ENCODE measurements at regions not wholly inside any gene's neighbourhood (a gene's known extent, or its start where the extent isn't known, plus 50 kb on each side); places are given as distances from the start of the nearest gene placed in this dataset.

DNA sequence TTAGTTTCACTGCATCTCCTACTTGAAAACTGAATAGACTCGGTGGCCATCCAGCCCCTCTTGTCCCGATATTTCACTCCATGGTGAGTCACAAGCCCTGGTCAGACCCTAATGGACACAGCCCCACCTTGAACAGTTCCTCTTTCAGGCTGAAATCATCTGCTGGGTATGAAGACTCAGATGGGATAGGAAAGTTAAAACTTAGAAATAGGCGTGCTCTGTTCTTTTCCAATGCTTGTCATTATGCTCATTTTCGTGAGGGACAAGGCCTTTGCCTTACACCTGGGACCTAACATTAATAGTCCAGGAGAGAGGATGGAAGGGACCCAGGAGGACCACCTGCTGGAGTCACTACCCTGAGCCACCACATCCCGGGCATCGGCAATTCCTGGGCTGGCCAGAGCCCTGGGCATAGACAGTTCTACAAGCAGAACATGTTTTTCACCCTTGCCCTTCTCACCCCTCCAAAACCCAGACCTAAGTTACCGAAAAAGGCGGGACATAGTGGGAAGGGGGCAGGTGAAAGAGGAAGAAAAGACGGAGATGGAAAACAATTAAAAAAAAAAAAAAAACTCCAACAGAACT, 278.3 kb downstream of the SOX9 start:
- no peaks in the 10 kb centered on the region for H3K9me3 ChIP-seq (replicated peaks)
- H3K4me1 ChIP-seq (replicated peaks) = peaks cover 45% of the 10 kb centered on the region
- no peak overlapping the region for H3K4me3 ChIP-seq
- H3K27me3 ChIP-seq (replicated peaks) = no peaks in the 10 kb centered on the region
- H3K36me3 ChIP-seq = no peaks in the 10 kb centered on the region
- DNase-seq (ENCODE audit: low read depth in 1 of 2, low spot score in 2 of 2) = no peak
- no peak overlapping the region for H3K27ac ChIP-seq

DNA sequence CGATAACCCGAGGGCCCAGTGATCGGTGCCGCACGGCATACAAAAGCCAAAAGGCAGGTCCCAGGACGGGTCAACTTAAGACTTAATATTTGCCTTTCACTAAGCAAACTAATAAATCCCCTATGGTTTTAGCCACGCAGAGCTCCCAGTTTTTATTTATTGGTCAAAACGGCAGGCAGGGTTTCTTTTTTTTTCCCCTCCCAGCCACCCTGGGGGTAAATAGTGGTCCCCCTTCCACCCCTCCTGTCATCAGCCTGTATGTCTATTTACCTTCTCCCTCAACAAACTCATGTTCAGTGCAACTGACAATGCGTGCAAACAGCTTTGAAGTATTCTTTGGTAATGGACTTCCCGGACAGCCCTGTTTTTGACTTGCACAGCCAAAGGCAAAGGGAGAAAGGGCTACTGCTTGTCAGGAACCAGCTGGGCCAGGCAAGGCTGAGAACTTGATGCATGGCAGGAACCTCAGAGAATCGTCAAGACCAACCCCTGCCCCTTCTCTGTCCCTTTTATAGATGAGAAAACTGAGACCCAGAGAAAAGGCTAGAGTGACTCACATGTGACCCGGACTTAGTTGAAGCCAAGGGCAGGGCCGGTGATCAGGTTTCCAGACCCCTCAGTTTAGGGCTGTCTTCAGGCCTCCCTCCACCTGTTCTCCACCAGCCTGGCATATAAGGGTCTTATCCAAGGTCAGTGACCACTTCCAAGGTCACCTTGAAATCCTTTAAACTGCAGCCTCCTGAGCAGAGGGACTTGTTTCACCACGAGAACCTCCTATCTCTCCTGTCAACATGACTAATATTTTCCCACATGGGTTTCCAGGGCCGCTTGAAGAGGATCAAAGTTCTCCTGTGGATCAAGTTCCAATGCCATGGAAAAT, 279.0 kb downstream of the SOX9 start:
- Histone ChIP-seq H3K9me3 (replicated peaks) (no peaks in the 10 kb centered on the region), H3K27ac (no peak overlapping the region), H3K4me3 (no peak overlapping the region), H3K36me3 (no peaks in the 10 kb centered on the region), H3K4me1 (replicated peaks) (peaks cover 41% of the 10 kb centered on the region), H3K27me3 (replicated peaks) (no peaks in the 10 kb centered on the region)
- DNase-seq (ENCODE audit: low read depth in 1 of 2, low spot score in 2 of 2) = no peak

DNA sequence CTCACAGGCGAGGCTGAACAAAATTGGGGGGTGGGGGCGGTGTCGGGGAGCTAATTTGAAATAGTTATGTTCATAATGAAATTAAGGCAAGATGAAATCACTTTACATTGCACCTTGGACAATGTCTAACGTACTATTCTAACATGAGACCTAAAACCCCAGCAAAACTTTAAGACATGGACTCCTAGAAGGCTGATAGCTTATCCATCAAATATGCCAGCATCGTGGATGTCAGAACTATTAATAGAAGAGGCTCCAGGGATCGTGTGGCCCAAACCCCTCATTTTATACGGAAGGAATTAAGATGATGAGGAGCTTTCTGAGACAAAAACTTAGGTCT, 279.6 kb downstream of the SOX9 start:
- H3K4me3 ChIP-seq = no peak overlapping the region
- no peaks in the 10 kb centered on the region for H3K27me3 ChIP-seq (replicated peaks)
- no peak for DNase-seq (ENCODE audit: low read depth in 1 of 2, low spot score in 2 of 2)
- H3K9me3 ChIP-seq (replicated peaks) = no peaks in the 10 kb centered on the region
- H3K27ac ChIP-seq = no peak overlapping the region
- H3K36me3 ChIP-seq = no peaks in the 10 kb centered on the region
- peaks cover 41% of the 10 kb centered on the region for H3K4me1 ChIP-seq (replicated peaks)

DNA sequence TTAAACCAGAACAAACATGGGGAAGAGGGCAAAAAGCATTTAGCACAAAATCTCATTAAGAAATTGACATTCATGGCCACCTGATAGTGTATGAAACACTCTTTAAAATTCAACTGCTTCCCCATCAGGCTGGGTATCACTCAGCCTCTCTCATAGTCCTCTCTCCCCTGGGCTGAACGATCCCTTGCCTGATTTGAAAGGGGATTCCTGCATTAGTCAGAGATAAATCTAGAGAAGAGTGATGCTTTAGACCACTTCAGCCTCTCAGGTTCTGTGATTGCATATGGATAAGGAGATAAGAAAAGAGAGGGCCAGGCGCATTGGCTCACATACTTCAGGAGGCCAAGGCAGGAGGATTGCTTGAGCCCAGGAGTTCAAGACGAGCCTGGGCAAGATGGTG, 280.0 kb downstream of the SOX9 start:
- peaks cover 38% of the 10 kb centered on the region for H3K4me1 ChIP-seq (replicated peaks)
- H3K4me3 ChIP-seq = no peak overlapping the region
- H3K36me3 ChIP-seq = no peaks in the 10 kb centered on the region
- H3K27me3 ChIP-seq (replicated peaks) = no peaks in the 10 kb centered on the region
- DNase-seq (ENCODE audit: low read depth in 1 of 2, low spot score in 2 of 2) = no peak
- no peaks in the 10 kb centered on the region for H3K9me3 ChIP-seq (replicated peaks)
- H3K27ac ChIP-seq = no peak overlapping the region

DNA sequence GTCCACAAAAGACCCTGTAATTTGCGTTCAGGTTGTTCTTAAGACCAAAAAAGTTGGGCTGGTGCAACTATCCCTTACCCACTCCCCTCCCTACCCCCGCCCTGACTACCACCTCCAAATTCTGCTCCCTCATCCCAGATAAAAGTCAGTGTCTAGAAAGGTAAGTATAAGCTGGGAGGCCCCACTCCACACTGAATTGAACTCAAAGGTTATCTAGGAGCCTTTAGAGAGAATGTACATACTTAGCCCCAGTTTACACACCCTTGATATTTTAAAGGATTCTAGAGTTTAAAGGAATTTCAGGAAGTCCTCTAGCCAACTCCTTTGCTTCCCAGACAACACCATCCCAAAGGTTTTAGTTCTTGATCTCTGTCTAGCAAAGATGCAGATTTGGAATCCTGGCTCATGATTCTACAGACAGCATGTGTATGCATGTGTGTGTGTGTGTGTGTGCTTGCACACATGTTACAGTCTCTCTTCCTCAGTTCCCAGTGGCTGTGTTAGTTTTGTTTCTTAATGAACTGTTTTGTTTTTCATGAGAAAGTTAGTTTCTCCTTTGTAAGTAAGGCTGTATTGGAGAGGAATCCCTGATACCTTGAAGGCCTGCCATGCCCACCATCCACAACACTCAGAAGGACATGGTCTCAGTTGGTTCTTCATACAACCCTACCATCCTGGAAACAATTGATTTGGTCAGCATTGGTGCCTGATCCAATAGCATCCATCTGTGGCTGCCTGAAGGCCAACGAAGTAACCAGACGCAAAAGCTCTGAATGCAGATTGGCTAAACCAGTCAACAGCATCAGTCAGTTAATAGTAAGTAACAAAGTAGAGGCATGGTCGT, 281.3 kb downstream of the SOX9 start:
- Histone ChIP-seq H3K27ac (no peak overlapping the region), H3K36me3 (no peaks in the 10 kb centered on the region), H3K9me3 (replicated peaks) (no peaks in the 10 kb centered on the region), H3K4me1 (replicated peaks) (peaks cover 39% of the 10 kb centered on the region), H3K27me3 (replicated peaks) (no peaks in the 10 kb centered on the region), H3K4me3 (no peak overlapping the region)
- DNase-seq (ENCODE audit: low read depth in 1 of 2, low spot score in 2 of 2) = no peak

DNA sequence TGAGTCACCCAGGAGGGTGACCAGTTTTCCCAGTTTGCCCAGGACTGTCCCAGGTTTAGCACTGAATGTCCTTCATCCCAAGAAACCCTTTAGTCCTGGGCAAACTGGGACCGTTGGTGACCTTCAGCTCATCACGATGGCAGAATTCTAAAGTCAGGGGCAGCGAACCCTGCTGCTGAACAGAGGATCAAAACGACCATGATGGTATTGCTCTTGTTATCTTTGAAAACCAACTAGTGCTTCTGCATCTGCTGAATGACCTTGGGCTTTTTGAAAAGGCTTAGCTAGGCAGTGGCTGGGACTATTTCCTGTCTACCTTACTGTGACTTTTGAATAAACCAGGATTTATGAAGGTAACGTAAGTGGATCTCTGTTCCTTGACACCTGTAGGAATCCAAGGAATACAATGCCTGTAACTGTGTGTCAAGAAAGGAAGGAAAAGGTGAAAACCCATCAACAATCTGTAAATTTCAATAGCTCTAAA, 281.9 kb downstream of the SOX9 start:
- no peaks in the 10 kb centered on the region for H3K9me3 ChIP-seq (replicated peaks)
- DNase-seq (ENCODE audit: low read depth in 1 of 2, low spot score in 2 of 2) = no peak
- no peaks in the 10 kb centered on the region for H3K27me3 ChIP-seq (replicated peaks)
- no peaks in the 10 kb centered on the region for H3K36me3 ChIP-seq
- H3K4me3 ChIP-seq = no peak overlapping the region
- H3K4me1 ChIP-seq (replicated peaks) = peaks cover 39% of the 10 kb centered on the region
- H3K27ac ChIP-seq = no peak overlapping the region

DNA sequence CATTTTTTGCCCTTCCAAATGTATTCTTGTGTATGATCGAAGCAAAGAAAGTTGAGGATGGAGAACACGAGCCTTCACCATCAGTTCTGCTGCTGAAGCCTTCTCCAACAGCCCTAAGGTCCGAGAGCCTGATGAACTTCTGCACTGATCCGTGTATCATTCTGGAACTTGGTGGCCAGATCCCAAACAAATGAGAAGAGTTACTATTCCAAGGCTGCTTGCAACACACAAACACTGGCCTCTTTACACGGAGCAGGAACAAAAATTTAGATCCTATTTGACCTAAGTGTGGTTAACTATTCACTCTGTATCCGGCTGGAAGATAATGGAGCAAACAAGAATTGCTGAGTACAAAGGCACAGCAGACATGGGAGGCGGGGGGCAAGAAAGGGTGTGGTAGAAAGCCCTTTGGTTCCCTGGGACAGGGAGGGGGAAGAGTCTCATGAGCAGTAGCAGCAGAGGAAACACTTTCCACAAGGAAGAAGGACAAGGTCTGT, 282.9 kb downstream of the SOX9 start:
- H3K9me3 ChIP-seq (replicated peaks) = no peaks in the 10 kb centered on the region
- no peak overlapping the region for H3K4me3 ChIP-seq
- no peak for DNase-seq (ENCODE audit: low read depth in 1 of 2, low spot score in 2 of 2)
- H3K27me3 ChIP-seq (replicated peaks) = no peaks in the 10 kb centered on the region
- no peak overlapping the region for H3K27ac ChIP-seq
- no peaks in the 10 kb centered on the region for H3K36me3 ChIP-seq
- peaks cover 35% of the 10 kb centered on the region for H3K4me1 ChIP-seq (replicated peaks)

DNA sequence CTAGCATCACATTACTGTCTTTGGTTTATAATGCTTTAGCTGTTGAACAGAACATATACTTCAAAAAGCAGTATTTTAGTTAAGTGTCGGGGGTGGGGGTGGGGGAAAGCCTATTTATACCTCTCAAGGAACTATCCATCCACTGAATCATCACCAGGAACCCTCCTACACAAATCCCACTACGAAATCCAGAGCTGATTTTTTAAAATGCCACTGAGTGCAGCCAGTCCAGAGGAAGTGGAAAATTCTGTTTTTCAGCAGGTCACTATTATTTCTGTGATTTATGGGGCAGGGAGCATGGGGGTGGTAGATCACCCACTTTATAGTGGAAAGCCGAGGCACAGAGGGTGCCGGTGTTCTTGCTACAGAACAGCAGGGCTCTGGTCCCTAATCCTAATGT, 284.1 kb downstream of the SOX9 start:
- H3K27ac ChIP-seq = no peak overlapping the region
- no peaks in the 10 kb centered on the region for H3K27me3 ChIP-seq (replicated peaks)
- H3K9me3 ChIP-seq (replicated peaks) = no peaks in the 10 kb centered on the region
- no peaks in the 10 kb centered on the region for H3K36me3 ChIP-seq
- no peak overlapping the region for H3K4me3 ChIP-seq
- H3K4me1 ChIP-seq (replicated peaks) = peaks cover 30% of the 10 kb centered on the region
- DNase-seq (ENCODE audit: low read depth in 1 of 2, low spot score in 2 of 2) = peak in 1 of 2 experiments; percentile 24

DNA sequence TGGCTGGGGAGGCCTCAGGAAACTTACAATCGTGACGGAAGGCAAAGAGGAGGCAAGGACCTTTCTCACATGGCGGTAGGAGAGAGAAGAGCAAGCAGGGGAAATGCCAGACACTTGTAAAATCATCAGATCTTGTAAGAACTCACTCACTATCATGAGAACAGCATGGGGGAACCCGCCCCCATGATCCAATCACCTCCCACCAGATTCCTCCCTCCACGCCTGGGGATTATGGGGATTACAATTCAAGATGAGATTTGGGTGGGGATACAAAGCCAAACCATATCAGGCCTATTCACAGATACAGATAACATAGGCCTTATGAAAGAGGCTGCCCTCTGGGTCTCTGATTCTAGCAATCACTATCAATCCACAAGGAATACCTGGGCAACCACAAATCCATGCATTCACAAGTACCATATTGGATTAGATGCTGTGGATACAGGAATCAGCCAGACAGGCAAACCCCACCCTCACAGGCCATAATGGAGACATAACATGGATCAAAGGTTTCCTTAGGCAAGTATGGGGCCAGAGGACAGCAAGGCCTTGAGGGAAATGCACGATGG, 284.9 kb downstream of the SOX9 start:
- Histone ChIP-seq H3K4me3 (no peak overlapping the region), H3K36me3 (no peaks in the 10 kb centered on the region), H3K27ac (no peak overlapping the region), H3K9me3 (replicated peaks) (no peaks in the 10 kb centered on the region), H3K27me3 (replicated peaks) (no peaks in the 10 kb centered on the region), H3K4me1 (replicated peaks) (peaks cover 30% of the 10 kb centered on the region)
- DNase-seq (ENCODE audit: low read depth in 1 of 2, low spot score in 2 of 2) = no peak

DNA sequence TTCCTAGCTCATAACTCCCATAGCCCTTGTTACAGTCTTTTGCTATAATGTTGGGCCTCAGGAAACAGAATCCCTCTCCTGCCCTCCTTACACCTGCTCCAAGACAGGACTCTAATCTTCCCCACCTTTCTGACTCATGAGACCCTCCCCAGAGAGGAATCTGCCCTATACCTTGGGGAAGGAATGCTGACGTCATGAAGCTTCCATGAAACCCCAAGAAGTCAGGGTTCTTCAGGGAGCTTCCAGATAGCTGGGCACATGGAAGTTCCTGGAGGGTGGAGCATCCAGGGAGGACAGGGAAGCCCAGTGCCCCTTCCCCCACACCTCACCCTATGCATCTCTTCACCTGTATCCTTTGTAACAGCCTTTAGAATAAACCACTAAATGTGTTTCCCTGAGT, 285.7 kb downstream of the SOX9 start:
- DNase-seq (ENCODE audit: low read depth in 1 of 2, low spot score in 2 of 2) = no peak
- Histone ChIP-seq H3K4me3 (no peak overlapping the region), H3K9me3 (replicated peaks) (no peaks in the 10 kb centered on the region), H3K27ac (no peak overlapping the region; the same call in 1 of the 2 replicates), H3K4me1 (replicated peaks) (peaks cover 34% of the 10 kb centered on the region), H3K36me3 (no peaks in the 10 kb centered on the region), H3K27me3 (replicated peaks) (no peaks in the 10 kb centered on the region)

DNA sequence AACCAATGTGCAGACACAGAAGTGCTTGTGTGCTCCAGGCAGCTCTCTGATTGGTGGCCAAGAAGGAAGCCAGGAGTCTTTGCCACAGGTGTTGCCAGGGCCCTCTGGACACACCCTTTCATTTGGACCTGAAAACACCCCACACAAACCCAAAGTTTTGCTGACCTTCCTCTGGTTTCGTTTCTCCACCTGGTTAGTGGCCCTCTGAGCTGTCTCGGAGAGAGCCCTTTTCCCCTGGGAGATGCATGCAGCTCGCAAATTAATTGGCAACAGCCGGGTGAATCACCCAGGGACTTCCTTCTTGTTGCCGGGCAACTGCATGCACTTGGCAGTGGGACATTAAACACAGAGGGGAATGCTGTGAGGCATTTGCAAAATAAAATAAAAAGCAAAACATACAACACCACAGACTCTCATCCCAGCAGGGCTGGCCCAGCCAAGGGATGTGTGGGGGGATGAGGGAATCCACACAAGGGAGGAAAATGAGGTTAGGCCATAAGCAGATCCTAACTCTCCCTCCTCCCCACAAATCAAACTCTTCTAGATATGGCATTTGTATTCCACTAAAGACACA, 286.6 kb downstream of the SOX9 start:
- peak; percentile 98 for DNase-seq (ENCODE audit: low read depth in 1 of 2, low spot score in 2 of 2)
- H3K4me3 ChIP-seq = no peak overlapping the region
- H3K27ac ChIP-seq = peak overlapping the region; percentile 63
- H3K36me3 ChIP-seq = no peaks in the 10 kb centered on the region
- no peaks in the 10 kb centered on the region for H3K27me3 ChIP-seq (replicated peaks)
- H3K4me1 ChIP-seq (replicated peaks) = peaks cover 36% of the 10 kb centered on the region
- H3K9me3 ChIP-seq (replicated peaks) = no peaks in the 10 kb centered on the region

DNA sequence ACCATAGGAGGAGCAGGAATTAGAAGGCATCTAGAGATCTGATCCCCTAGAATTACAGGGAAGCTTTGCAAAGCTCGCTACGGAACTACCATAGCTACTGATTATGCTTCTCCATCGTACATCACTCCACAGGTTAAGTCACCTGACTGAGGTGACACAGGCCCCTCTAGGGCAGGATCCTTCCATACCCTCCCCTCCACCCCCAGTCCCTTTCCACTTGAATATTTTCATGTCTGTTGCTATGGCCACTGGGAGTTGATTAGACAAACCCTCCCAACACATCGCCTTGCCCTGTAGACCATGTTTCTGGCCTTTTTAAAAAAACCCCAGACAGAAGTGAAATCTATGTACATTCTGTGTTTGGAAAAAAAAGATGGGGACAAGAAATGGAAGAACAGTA, 287.1 kb downstream of the SOX9 start:
- Histone ChIP-seq H3K36me3 (no peaks in the 10 kb centered on the region), H3K4me1 (replicated peaks) (peaks cover 36% of the 10 kb centered on the region), H3K27me3 (replicated peaks) (no peaks in the 10 kb centered on the region), H3K4me3 (no peak overlapping the region), H3K9me3 (replicated peaks) (no peaks in the 10 kb centered on the region), H3K27ac (peak overlapping the region; percentile 63)
- no peak for DNase-seq (ENCODE audit: low read depth in 1 of 2, low spot score in 2 of 2)

DNA sequence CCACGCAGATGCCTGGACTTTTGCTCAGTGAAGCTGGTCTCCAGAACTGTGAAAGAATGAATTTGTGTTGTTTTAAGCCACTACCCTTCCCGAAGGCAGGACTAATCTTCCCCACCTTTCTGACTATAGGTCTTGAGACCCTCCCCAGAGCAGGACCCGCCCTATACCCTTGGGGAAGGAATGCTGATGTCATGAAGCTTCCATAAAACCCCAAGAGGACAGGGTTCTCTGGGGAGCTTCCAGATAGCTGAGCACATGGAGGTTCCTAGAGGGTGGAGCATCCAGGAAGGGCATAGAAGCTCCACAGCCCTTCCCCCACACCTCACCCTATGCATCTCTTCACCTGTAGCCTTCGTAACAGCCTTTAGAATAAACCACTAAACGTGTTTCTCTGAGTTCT, 287.8 kb downstream of the SOX9 start:
- H3K4me1 ChIP-seq (replicated peaks) = peaks cover 36% of the 10 kb centered on the region
- no peak overlapping the region for H3K4me3 ChIP-seq
- no peaks in the 10 kb centered on the region for H3K36me3 ChIP-seq
- DNase-seq (ENCODE audit: low read depth in 1 of 2, low spot score in 2 of 2) = no peak
- no peaks in the 10 kb centered on the region for H3K9me3 ChIP-seq (replicated peaks)
- H3K27me3 ChIP-seq (replicated peaks) = no peaks in the 10 kb centered on the region
- H3K27ac ChIP-seq = peak overlapping the region; percentile 63

All from SJSA1 (cell line).